HL-60 (cell line): ENCODE measurements at regions not wholly inside any gene's neighbourhood (a gene's known extent, or its start where the extent isn't known, plus 50 kb on each side); places are given as distances from the start of the nearest gene placed in this dataset.

ENCODE experiments used
- DNase-seq, 2 experiments: peaks; one replicate each; pipeline ENCODE4 v3.0.0-alpha.2; 2010 to 2020; ENCODE audit warnings: low read depth in 1 of 2, low spot score in 1 of 2
- H3K27ac ChIP-seq: fragments of 250-450 bp; sonication (Bioruptor Pico); replicated peaks from 2 replicates; pipeline ENCODE4 v1.5.1; 2020; ENCODE audit warnings: mild to moderate bottlenecking, moderate library complexity
- H3K27me3 ChIP-seq: fragments of 250-450 bp; sonication (Bioruptor Pico); 2 replicates; pipeline ENCODE4 v1.5.1; 2021; ENCODE audit warnings: mild to moderate bottlenecking, moderate library complexity; ENCODE audit not compliant: insufficient read depth, poor library complexity, severe bottlenecking
- H3K4me3 ChIP-seq: replicated peaks from 2 replicates; pipeline ENCODE4 v1.5.1; 2011; ENCODE audit warnings: mild to moderate bottlenecking, control low read depth, low read length; ENCODE audit not compliant: insufficient read depth
- GABPA ChIP-seq: IDR thresholded peaks from 2 replicates; pipeline ENCODE4 v1.6.1; 2012; ENCODE audit warnings: low read depth
- POLR2AphosphoS5 ChIP-seq: IDR thresholded peaks from 2 replicates; pipeline ENCODE4 v1.6.1; 2012; ENCODE audit warnings: low read depth
- SPI1 ChIP-seq: IDR thresholded peaks from 2 replicates; pipeline ENCODE4 v1.6.1; 2012; ENCODE audit warnings: low read depth, mild to moderate bottlenecking, borderline replicate concordance
- TF ChIP-seq, protein P1 (sequence below): IDR thresholded peaks from 2 replicates; pipeline ENCODE4 v1.6.1; 2012; ENCODE audit warnings: low read depth; ENCODE audit not compliant: insufficient replicate concordance
- TF ChIP-seq, protein P2 (sequence below): IDR thresholded peaks from one replicate; pipeline ENCODE4 v1.5.1; 2011; ENCODE audit warnings: low read length, control low read depth, inconsistent platforms; ENCODE audit not compliant: insufficient read depth

DNA sequence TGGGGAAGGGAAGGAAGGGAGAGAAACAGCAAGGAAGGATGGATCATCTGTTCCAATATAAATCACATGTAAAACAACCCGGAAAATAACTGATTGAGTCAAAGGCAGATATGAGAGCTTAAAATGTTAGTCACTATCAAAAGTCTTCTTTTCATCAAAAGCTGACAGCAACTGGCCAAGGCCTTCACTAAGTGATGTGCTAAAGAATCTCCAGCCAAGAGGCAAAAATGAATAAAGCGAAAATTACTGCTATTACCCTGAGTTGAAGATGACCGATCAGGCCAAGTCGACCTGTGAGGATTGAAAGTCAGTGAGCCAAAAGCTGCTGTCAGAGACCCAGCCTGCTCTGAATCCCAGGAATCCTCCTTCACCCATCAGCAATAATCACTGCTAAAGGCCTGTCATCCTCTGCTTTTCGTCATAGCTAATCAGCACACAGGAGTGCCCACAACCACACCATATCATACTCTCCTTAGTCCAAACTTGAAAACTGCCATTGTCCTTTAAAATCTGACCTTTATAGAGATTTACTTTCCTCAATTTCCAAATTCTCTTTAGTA, 736.9 kb downstream of the TLE1 start:
- no peak for TF ChIP-seq GABPA
- TF ChIP-seq, protein P1, sequence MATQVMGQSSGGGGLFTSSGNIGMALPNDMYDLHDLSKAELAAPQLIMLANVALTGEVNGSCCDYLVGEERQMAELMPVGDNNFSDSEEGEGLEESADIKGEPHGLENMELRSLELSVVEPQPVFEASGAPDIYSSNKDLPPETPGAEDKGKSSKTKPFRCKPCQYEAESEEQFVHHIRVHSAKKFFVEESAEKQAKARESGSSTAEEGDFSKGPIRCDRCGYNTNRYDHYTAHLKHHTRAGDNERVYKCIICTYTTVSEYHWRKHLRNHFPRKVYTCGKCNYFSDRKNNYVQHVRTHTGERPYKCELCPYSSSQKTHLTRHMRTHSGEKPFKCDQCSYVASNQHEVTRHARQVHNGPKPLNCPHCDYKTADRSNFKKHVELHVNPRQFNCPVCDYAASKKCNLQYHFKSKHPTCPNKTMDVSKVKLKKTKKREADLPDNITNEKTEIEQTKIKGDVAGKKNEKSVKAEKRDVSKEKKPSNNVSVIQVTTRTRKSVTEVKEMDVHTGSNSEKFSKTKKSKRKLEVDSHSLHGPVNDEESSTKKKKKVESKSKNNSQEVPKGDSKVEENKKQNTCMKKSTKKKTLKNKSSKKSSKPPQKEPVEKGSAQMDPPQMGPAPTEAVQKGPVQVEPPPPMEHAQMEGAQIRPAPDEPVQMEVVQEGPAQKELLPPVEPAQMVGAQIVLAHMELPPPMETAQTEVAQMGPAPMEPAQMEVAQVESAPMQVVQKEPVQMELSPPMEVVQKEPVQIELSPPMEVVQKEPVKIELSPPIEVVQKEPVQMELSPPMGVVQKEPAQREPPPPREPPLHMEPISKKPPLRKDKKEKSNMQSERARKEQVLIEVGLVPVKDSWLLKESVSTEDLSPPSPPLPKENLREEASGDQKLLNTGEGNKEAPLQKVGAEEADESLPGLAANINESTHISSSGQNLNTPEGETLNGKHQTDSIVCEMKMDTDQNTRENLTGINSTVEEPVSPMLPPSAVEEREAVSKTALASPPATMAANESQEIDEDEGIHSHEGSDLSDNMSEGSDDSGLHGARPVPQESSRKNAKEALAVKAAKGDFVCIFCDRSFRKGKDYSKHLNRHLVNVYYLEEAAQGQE: no peak
- no peak for TF ChIP-seq POLR2AphosphoS5
- no peak for TF ChIP-seq SPI1
- TF ChIP-seq, protein P2, sequence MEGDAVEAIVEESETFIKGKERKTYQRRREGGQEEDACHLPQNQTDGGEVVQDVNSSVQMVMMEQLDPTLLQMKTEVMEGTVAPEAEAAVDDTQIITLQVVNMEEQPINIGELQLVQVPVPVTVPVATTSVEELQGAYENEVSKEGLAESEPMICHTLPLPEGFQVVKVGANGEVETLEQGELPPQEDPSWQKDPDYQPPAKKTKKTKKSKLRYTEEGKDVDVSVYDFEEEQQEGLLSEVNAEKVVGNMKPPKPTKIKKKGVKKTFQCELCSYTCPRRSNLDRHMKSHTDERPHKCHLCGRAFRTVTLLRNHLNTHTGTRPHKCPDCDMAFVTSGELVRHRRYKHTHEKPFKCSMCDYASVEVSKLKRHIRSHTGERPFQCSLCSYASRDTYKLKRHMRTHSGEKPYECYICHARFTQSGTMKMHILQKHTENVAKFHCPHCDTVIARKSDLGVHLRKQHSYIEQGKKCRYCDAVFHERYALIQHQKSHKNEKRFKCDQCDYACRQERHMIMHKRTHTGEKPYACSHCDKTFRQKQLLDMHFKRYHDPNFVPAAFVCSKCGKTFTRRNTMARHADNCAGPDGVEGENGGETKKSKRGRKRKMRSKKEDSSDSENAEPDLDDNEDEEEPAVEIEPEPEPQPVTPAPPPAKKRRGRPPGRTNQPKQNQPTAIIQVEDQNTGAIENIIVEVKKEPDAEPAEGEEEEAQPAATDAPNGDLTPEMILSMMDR: no peak
- DNase-seq: no peak
- no peak overlapping the region for H3K4me3 ChIP-seq
- no peak overlapping the region for H3K27ac ChIP-seq
- H3K27me3 ChIP-seq: no peaks in the 10 kb centered on the region

DNA sequence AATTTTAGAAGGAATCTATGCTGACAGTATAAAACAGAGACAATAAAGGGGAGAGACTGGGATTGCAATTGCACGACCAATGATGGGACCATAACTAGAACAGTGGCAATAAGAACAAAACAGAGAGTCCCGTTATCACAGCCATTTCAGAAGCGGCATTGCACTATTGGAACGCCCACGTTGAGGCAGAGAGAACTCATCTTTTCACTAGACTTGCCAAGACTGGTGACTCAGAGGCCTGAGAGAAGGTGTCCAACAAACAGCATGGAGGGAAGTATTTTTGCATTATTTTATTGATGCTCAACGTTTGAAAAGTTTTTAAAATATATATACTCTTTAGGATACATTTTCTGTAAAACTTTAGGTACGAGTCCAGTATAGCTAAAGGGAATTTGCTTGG, 737.7 kb downstream of the TLE1 start:
- no peak overlapping the region for H3K27ac ChIP-seq
- no peak overlapping the region for H3K4me3 ChIP-seq
- no peaks in the 10 kb centered on the region for H3K27me3 ChIP-seq
- TF ChIP-seq, protein P2: no peak
- TF ChIP-seq GABPA: no peak
- no peak for TF ChIP-seq SPI1
- no peak for TF ChIP-seq POLR2AphosphoS5
- TF ChIP-seq, protein P1: no peak
- DNase-seq: no peak

DNA sequence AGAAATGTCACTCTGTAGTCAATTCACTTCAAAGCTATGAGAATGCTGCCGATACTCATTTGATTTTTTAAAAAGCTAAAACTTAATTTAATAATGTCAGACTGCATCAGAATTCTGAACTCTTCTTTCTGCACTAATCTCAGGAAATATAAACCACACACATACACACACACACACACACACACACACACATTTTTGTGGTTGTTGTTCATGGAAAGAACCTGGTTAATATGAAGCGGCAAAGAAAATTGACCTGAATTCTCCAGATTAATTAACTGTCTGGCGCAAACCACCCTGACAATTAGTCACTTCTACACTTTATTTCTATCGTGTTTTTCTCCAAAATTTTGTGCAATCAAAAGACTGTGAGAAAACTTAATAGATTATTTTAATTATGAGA, 740.5 kb downstream of the TLE1 start:
- H3K4me3 ChIP-seq: no peak overlapping the region
- no peak for DNase-seq
- no peak overlapping the region for H3K27ac ChIP-seq
- no peaks in the 10 kb centered on the region for H3K27me3 ChIP-seq
- no peak for TF ChIP-seq POLR2AphosphoS5
- no peak for TF ChIP-seq SPI1
- no peak for TF ChIP-seq GABPA
- TF ChIP-seq, protein P2: no peak
- TF ChIP-seq, protein P1: no peak
